H1 (cell line): ENCODE measurements at regions not wholly inside any gene's neighbourhood (a gene's known extent, or its start where the extent isn't known, plus 50 kb on each side); places are given as distances from the start of the nearest gene placed in this dataset.

Source experiments
- EP300 ChIP-seq, 2 experiments: IDR thresholded peaks; 1 replicate in 1 of 2; 2 replicates in 1 of 2; pipeline ENCODE4 v1.6.1; 2011 to 2012; ENCODE audit warnings: low read depth in 2 of 2, low read length in 2 of 2, mild to moderate bottlenecking in 2 of 2, borderline replicate concordance in 1 of 2, inconsistent platforms in 1 of 2, moderate library complexity in 1 of 2
- JUN ChIP-seq: IDR thresholded peaks from 2 replicates; pipeline ENCODE4 v1.6.1; 2011; ENCODE audit warnings: low read depth, mild to moderate bottlenecking, improper control_type of control experiment, low read length
- TAF1 ChIP-seq: IDR thresholded peaks from 2 replicates; pipeline ENCODE4 v1.6.1; 2011; ENCODE audit warnings: mild to moderate bottlenecking, low read depth, low read length
- TF ChIP-seq, protein P1 (sequence below), 3 experiments: IDR thresholded peaks; 1 replicate in 2 of 3; 2 replicates in 1 of 3; pipeline versions ENCODE4 v1.5.1 to v1.6.1; 2011; ENCODE audit warnings: low read length in 3 of 3, mild to moderate bottlenecking in 3 of 3, inconsistent platforms in 2 of 3, low read depth in 1 of 3, moderate library complexity in 1 of 3; ENCODE audit not compliant: insufficient read depth in 1 of 3; ENCODE audit errors: control extremely low read depth in 1 of 3
- TF ChIP-seq, protein P2 (sequence below): IDR thresholded peaks from 2 replicates; pipeline ENCODE4 v1.6.1; 2012; ENCODE audit warnings: low read length, inconsistent platforms

DNA sequence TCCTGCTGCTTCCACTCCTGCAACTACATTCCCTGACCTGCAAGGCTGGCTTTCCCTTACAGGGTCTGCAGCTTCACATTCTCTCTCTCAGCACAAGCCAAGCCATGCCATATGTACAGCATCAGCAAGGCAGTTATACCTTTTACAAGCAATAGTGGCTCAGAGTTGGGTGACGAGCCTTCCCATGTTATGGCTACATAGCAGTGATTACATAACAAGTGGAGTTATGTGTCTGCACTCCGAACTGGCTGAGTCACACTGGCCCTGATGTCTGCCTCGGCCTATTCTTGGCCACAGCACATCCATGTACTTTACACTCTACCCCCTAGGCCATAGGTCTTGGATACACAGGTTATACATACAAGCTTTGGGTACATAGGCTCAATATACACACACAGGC lies 52.0 kb upstream of the SNCAIP start:
- TF ChIP-seq TAF1 (no peak), EP300 (IDR thresholded peaks at IDR 0.05; ENCODE audit: borderline replicate concordance in 1 of 2, low read depth in 2 of 2, low read length in 2 of 2) (no peak), JUN (no peak)
- TF ChIP-seq, protein P1, sequence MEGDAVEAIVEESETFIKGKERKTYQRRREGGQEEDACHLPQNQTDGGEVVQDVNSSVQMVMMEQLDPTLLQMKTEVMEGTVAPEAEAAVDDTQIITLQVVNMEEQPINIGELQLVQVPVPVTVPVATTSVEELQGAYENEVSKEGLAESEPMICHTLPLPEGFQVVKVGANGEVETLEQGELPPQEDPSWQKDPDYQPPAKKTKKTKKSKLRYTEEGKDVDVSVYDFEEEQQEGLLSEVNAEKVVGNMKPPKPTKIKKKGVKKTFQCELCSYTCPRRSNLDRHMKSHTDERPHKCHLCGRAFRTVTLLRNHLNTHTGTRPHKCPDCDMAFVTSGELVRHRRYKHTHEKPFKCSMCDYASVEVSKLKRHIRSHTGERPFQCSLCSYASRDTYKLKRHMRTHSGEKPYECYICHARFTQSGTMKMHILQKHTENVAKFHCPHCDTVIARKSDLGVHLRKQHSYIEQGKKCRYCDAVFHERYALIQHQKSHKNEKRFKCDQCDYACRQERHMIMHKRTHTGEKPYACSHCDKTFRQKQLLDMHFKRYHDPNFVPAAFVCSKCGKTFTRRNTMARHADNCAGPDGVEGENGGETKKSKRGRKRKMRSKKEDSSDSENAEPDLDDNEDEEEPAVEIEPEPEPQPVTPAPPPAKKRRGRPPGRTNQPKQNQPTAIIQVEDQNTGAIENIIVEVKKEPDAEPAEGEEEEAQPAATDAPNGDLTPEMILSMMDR (IDR thresholded peaks at IDR 0.05; ENCODE audit: control extremely low read depth in 1 of 3, insufficient read depth in 1 of 3, low read depth in 1 of 3, low read length in 3 of 3), result no peak
- TF ChIP-seq, protein P2, sequence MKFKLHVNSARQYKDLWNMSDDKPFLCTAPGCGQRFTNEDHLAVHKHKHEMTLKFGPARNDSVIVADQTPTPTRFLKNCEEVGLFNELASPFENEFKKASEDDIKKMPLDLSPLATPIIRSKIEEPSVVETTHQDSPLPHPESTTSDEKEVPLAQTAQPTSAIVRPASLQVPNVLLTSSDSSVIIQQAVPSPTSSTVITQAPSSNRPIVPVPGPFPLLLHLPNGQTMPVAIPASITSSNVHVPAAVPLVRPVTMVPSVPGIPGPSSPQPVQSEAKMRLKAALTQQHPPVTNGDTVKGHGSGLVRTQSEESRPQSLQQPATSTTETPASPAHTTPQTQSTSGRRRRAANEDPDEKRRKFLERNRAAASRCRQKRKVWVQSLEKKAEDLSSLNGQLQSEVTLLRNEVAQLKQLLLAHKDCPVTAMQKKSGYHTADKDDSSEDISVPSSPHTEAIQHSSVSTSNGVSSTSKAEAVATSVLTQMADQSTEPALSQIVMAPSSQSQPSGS, result no peak
